ENCODE measurements at regions not wholly inside any gene's neighbourhood (a gene's known extent, or its start where the extent isn't known, plus 50 kb on each side); places are given as distances from the start of the nearest gene placed in this dataset.

- TF ChIP-seq, protein P1, sequence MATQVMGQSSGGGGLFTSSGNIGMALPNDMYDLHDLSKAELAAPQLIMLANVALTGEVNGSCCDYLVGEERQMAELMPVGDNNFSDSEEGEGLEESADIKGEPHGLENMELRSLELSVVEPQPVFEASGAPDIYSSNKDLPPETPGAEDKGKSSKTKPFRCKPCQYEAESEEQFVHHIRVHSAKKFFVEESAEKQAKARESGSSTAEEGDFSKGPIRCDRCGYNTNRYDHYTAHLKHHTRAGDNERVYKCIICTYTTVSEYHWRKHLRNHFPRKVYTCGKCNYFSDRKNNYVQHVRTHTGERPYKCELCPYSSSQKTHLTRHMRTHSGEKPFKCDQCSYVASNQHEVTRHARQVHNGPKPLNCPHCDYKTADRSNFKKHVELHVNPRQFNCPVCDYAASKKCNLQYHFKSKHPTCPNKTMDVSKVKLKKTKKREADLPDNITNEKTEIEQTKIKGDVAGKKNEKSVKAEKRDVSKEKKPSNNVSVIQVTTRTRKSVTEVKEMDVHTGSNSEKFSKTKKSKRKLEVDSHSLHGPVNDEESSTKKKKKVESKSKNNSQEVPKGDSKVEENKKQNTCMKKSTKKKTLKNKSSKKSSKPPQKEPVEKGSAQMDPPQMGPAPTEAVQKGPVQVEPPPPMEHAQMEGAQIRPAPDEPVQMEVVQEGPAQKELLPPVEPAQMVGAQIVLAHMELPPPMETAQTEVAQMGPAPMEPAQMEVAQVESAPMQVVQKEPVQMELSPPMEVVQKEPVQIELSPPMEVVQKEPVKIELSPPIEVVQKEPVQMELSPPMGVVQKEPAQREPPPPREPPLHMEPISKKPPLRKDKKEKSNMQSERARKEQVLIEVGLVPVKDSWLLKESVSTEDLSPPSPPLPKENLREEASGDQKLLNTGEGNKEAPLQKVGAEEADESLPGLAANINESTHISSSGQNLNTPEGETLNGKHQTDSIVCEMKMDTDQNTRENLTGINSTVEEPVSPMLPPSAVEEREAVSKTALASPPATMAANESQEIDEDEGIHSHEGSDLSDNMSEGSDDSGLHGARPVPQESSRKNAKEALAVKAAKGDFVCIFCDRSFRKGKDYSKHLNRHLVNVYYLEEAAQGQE (IDR thresholded peaks at IDR 0.05; ENCODE audit: unreplicated experiment), result no peak
- TF ChIP-seq CTCF (conservative IDR thresholded peaks at IDR 0.05; ENCODE audit: low read depth in 2 of 2) (no peak), STAT1 (IDR thresholded peaks at IDR 0.05; ENCODE audit: unreplicated experiment) (no peak), JUNB (IDR thresholded peaks at IDR 0.05; ENCODE audit: unreplicated experiment) (no peak), EZH2 (IDR thresholded peaks at IDR 0.05; ENCODE audit: low read depth, unreplicated experiment) (no peak), NANOG (IDR thresholded peaks at IDR 0.05; ENCODE audit: borderline replicate concordance) (no peak), POLR2AphosphoS5 (IDR thresholded peaks at IDR 0.05; ENCODE audit: low read depth) (no peak)
Observed at GRCh38 chr2:117293012-117293411, 521.5 kb upstream of the DDX18 start (continued).

DNA sequence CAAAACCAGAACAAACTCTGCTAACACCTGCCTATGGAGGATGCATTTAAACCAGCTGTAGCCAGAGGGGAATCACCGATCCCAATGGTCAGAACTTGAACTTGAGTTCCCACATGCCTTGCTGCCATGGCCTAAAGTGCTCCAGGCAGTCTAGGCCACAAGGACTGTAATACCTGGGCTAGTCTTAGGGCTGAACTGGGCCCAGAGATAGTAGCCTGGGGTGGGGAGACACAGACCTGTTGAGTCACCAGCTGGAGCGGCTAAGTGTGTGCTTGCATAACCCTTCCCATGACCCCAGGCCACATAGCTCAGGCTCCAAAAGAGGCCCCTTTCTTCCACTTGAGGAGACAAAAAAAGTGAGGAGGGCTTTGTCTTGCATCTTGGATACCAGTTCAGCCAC, 515.0 kb upstream of the DDX18 start:
- Histone ChIP-seq H3F3A (replicated peaks; ENCODE audit: low read depth) (no peaks in the 10 kb centered on the region), H3K4me2 (no peak overlapping the region), H3K27ac (ENCODE audit: low read depth) (no peak overlapping the region), H2AFZ (no peak overlapping the region), H3K4me1 (ENCODE audit: insufficient read depth) (no peaks in the 10 kb centered on the region), H3K36me3 (ENCODE audit: insufficient read depth) (no peaks in the 10 kb centered on the region), H3K79me2 (replicated peaks; ENCODE audit: insufficient read depth) (no peaks in the 10 kb centered on the region), H3K27me3 (ENCODE audit: insufficient read depth) (peaks cover 30% of the 10 kb centered on the region; the same call in 1 of the 2 replicates), H3K4me3 (no peak overlapping the region), H3K9me2 (ENCODE audit: insufficient read depth) (no peaks in the 10 kb centered on the region), H4K20me1 (replicated peaks; ENCODE audit: insufficient read depth) (no peaks in the 10 kb centered on the region)
- no peaks in the 10 kb centered on the region for H3K4me1 Mint-ChIP-seq
- no peak overlapping the region for H3K27ac Mint-ChIP-seq
- DNase-seq (ENCODE audit: low spot score), result no peak
- H3K4me3 Mint-ChIP-seq, result no peak overlapping the region
- no peaks in the 10 kb centered on the region; the same call in 2 of the 3 replicates for H3K9me3 Mint-ChIP-seq
- no peaks in the 10 kb centered on the region for H3K27me3 Mint-ChIP-seq (ENCODE audit: insufficient read depth, low read depth, poor library complexity)
- no peak for ATAC-seq
- no peaks in the 10 kb centered on the region; the same call in 2 of the 3 replicates for H3K36me3 Mint-ChIP-seq (ENCODE audit: low read depth)
- TF ChIP-seq ZNF331 (CRISPR knock-in tag; IDR thresholded peaks at IDR 0.05; ENCODE audit: low read depth) (no peak), ETS1 (IDR thresholded peaks at IDR 0.05) (no peak), ZNF462 (CRISPR knock-in tag; IDR thresholded peaks at IDR 0.05) (no peak), EZH2 (IDR thresholded peaks at IDR 0.05; ENCODE audit: low read depth, unreplicated experiment) (no peak), CTCF (conservative IDR thresholded peaks at IDR 0.05; ENCODE audit: low read depth in 2 of 2) (no peak)
